ENCODE measurements at regions not wholly inside any gene's neighbourhood (a gene's known extent, or its start where the extent isn't known, plus 50 kb on each side); places are given as distances from the start of the nearest gene placed in this dataset.

DNA sequence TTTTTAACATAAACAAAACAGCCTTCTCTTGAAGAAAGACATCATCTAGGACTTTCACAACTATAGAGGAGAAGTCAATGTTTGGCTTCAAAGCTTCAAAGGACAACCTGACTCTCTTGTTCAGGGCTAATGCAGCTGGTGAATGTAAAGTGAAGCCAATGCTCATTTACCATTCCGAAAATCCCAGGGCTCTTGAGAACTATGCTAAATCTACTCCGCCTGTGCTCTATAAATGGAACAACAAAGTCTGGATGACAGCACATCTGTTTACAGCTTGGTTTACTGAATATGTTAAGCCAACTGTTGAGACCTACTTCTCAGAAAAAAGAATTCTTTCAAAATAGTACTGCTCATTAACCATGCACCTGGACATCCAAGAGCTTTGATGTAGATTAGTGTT is 259.8 kb upstream of the NR5A2 start:
- no peak for DNase-seq

DNA sequence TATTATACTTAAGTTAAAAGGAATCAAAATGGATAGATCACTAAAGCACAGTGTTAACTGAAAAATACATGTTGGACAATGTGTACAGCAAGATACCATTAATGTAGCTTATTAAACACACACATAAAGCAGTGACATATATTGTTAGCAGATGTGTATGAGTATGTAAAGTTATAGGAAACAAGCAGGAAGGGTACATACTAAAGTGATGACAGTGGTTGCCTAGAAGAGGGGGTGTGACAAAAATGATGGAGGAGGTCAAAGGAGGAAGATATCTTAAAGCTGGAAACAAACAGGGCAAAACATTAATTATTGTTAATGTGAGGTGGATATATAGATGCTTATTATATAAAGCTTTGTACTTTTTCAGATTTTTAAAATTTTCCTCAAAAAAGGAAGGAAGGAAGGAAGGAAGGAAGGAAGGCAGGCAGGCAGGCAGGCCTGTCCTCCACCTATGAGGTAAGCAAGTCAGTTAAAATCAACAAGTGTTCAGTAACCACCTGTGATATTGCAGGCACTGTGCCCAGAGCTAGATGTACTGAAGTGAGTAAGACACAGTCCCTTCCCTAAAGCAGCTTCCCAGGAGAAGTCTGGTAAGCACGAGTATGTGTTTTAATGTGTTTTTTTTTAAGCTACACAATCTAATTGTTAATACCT is 252.9 kb upstream of the NR5A2 start:
- no peak for DNase-seq

DNA sequence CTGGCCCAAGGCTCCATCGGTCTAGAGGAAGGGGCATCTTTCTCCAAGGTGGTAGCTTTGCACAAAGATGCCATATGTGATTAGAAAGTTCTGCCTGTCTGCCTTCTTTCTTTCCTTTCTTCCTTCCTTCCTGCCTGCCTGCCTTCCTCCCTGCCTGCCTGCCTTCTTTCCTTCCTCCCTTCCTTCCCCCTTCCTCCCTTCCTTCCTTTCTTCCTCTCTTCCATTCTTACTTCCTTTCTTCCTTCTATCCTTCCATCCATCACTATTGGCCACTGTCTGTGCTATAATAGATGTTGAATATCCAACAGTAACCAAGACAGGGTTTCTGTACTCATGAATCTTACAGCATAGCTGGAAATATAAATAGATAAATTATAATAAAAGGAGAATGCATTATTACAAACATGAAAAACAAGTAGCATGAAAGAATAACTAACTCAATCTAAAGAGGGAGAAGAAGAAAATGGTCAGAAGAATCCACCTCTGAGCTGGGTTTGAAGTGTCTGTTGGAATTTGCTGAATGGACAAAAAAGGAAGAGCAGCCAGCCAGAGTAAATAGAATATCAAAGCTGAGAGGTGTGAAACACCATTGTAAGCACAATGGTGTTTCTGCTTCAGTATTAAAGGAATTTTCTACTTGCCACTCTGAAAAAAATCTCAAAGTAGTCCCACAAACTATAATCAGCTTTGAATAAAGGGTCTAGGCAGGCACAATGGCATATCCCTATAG is 250.6 kb upstream of the NR5A2 start:
- no peak for DNase-seq

- DNase-seq: no peak
Measured at GRCh38 chr1:199778324-199778955, 249.1 kb upstream of the NR5A2 start.

DNA sequence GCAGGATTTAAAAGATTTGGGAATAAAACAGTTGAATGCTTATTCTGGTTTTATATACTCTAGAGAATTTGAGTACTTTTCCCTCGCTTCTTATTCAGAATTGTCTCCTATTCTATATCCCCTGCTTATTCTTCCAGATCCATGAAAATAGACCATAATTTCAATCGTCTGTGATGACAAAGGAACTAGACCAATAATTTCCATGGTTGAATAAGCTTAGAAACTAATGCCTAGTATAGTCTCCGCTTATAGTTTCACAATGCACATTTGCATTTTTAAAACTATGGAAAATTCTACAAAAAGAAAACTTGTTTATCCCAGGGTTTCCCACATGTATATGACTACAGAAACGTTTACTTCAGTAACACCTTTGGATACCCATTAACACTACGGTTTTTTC is 247.4 kb upstream of the NR5A2 start:
- DNase-seq: no peak

DNA sequence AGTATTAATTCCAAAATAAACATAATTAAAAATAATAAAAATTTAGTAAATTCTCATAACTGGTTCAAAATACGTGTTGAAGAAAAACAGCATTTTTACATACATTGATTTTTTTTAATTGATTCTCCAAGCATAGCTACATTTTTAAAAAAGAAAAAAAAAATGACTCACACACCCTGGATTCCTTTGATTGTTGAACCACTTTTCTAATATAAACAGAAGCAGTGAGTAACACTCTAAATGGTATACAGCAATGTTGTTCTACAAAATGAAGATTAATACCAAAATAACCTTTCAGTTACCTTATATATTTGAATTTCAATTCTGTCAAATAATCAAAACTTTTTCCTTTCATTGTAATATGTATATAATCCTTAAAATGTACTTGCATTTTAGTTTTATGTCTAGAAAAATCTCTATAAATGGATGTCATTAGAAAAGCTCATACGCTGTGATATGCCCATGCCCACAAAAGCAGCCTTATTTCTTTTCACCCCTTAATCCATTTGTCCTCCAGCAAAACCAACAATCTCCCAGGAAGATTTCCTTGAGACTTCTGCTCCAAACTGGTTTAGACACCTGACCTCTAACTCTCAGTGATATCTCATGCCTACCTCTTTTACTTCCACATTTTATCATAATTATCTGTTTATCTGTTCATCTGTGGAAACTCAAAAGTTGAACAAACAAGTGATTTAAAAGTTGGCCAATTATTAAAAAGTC is 246.4 kb upstream of the NR5A2 start:
- DNase-seq: no peak

DNA sequence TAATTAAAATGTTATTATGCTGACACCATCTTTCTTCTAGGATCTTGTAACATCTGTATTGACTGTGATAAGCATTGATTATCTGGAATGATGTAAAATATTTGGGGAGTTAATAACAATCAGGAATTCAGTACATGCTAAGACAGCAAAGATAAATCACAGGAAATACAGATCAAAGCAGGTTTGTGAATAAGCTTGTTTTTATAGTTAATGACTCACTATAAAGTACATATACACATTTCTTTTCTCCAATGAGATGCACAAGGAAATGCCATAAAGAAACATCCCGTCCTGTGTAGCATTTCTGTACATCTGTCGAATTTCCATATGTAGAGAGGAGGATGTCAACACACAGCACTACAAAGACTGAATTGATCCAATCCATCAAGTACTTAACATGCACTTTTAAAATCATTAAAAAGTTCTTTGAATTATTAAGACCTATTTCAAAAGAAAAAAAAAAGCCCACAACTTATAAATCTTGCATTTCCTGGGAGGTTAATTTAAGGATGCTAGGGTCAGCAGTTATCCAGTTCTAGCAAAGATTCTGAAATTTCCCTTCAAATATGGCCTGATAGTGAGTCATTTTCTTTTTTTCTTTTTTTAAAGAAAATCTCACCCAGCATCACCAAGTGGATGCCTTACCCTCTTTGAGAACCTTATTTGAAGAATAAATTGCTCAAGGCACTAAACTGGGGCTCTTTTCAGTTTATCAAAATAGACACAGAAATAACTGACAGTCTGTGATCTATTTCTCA is 243.2 kb upstream of the NR5A2 start:
- no peak for DNase-seq

DNA sequence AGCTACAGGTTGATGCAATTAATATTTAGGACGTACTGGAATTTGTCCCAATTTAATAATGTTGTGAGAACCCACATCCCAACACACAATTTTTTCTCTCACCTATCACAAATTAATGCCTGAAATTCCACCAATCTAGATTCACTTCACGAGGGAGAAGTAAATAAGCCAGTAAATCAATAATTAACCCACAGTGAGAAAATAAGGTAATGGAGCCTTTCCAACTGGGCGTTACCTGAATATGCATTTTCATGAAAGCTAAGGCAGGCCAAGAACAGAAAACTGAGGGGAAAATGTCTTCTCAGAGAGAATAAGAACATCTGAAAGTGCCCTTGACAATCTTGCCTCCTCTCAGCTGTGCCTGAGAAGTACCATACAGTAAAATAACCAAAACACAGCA is 240.8 kb upstream of the NR5A2 start:
- no peak for DNase-seq

GRCh38 chr1:199789141-199789540 is 238.4 kb upstream of the NR5A2 start:
- no peak for DNase-seq

DNA sequence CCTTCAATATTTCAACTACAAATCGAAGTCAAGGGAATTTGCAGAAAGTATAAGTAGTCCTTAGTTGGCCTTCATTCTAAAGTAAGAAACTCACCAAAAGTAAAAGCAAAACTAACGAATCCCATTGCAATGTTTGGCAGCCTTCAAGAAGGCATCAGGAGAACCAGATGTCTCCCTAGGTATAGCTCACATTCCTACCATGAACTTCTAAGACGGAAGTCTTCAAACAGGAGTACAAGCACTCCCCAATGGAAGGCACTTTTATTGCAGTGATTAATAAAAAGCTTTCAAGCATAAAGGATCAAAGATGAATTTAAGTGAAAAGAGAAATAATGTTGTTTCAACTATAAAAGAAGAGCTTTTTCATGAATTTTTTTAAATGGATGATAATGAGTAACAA is 236.0 kb upstream of the NR5A2 start:
- DNase-seq: no peak

- no peak for DNase-seq
Measured at GRCh38 chr1:199792874-199793273, 234.6 kb upstream of the NR5A2 start.

DNA sequence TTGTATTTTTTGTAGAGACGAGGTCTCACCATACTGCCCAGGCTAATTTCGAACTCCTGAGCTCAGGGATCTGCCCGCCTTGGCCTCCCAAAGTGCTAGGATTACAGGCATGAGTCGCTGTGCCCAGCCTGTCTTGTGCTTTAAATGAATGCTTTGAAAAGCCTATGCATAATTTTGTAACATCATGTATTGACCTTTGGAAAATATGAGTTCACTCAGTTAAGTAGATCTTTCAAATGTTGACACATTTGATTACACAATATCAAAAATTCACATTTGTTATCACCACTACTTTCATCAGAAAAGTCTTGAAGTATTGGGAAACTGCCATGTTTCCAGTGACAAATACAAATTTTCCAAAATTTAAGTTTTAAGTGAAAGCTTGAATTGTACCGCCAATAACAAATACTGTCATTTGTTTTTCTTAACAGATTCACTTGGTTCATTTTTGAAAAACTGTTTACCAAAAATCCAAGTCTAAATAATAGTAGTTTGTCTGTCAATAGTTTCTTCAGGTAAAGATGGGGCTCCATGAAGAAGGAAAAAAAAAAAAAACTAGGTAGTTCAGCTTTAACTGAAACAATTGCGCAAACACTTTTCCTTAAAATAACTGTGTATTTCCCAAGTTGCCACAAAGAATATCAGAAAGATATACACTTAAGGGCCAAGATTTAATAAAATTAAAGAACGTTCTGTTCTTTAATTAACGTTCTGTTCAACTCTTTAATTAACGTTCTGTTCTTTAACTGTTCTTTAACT is 233.2 kb upstream of the NR5A2 start:
- DNase-seq: no peak

GRCh38 chr1:199799116-199799515 is 228.4 kb upstream of the NR5A2 start:
- no peak for DNase-seq

DNA sequence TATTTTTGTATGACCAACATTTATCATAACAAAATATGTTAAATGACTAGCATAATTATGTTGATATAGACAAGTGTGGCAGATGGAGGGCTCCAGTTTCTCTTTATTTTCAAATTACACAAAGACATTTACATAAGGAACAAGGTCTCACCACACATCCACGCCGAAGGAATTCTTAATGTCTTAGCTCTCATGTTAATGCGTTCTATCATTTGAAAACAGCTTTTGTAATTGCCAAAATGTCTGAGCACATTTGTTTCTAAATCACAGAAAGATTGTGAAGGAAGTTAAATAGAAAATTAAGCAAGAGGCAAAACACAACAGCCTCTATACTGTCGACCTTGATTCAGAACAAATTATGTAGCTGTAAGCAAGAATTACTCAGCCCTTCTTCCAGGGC is 223.0 kb upstream of the NR5A2 start:
- no peak for DNase-seq

DNA sequence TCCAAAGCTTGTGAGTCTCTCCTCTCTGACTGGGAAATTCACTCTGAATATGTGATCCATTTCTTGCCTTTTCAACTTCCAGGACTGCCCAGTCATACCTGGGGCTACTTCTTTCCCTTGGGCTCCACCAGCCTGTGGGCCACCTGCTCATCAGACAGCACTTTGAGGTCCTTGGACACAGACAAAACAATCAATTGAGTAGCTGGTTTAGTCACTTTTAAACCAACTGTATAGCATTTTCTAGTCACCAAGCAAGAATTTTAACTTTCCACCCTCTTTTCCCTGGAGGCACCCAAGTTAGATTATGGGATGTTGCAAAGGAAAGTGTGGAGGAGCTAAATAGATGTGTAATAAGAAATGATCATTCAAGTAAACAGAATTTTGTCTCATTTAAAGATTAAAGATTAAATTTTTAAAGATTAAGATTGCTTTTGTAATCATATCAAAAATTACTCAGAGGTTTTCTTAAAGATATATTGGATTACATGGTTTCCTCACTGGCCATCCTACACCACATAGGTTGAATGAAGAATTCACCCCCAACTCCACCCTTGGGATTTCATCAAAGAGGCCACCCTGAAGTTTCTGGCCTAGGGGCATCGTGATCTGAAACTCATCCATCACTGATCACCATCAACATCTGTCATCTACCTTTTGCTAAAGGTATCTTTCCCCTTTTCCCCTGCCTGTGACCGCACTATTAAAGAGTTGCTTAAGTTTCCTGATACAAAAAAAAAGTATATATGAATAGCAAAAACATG is 219.2 kb upstream of the NR5A2 start:
- no peak for DNase-seq

DNA sequence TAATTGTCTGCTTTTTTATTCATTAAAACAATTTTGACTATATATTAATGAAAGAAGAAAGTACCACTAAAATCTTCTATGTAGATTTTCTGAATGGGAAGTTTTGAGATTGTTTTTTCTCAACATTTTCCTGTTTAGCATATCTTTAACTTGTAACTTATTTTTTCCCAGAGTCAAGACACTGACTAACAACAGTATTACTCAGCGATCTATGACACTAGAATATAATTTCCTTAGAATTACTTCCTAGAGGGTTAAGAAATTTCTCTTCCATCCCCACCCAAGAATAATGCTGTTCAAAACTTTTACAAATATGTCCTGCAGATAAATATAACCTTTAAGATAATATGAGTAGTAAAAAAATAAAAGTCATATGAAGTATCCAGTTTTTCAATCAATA is 218.2 kb upstream of the NR5A2 start:
- no peak for DNase-seq

DNA sequence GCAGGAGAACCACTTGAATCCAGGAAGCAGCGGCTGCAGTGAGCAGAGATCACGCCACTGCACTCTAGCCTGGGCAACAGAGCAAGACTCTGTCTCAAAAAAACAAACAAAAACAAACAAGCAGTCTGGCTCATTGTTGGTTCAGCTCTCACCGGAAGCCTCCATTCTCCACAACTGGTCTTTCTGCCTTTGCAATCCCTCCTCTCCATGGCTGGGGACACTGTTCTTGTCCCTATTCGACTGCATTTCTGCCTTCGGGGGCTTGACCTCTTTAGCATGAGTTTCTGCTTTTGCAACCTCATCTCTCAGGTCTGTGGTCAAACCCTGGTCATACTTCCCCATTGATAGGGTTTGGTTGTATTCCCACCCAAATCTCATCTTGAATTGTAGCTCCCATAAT is 216.3 kb upstream of the NR5A2 start:
- DNase-seq: no peak

DNA sequence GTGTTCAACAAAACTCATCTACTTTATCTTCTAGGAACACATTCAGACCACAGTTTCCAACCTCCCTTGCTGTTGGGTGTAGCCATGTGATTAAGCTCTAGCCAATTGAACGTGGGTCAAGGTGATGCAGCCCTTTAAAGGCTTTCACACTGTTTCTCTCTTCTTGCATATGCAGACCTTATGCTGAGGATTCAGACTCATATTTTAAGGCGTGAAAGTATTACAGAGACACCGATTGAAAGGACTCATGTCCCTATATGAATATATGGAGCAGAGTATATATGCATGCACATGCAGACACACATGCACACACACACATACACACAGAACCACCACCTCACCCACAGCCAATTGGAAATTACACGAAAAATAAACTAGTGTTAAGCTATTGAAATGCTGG is 214.3 kb upstream of the NR5A2 start:
- no peak for DNase-seq

GRCh38 chr1:199815947-199816346 is 211.6 kb upstream of the NR5A2 start:
- no peak for DNase-seq

DNA sequence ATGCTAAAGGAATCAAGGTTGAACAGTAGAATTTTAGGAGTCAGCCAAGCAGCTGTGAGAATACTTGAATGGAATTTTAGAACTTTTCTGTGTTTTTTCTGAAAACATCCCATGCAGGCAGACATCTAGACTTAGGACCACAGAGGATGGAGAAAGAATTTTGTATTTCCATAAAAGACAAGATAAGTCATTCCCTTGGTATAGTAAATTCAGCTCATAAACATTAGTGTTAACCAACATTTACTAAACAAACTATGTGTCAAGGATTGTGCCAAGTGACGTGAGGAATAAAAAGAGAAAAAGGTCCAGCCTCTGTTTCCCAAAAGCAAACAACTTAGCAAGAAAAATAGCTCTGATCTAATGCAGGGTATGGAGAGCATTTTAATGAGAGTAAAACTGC is 210.2 kb upstream of the NR5A2 start:
- DNase-seq: no peak

DNA sequence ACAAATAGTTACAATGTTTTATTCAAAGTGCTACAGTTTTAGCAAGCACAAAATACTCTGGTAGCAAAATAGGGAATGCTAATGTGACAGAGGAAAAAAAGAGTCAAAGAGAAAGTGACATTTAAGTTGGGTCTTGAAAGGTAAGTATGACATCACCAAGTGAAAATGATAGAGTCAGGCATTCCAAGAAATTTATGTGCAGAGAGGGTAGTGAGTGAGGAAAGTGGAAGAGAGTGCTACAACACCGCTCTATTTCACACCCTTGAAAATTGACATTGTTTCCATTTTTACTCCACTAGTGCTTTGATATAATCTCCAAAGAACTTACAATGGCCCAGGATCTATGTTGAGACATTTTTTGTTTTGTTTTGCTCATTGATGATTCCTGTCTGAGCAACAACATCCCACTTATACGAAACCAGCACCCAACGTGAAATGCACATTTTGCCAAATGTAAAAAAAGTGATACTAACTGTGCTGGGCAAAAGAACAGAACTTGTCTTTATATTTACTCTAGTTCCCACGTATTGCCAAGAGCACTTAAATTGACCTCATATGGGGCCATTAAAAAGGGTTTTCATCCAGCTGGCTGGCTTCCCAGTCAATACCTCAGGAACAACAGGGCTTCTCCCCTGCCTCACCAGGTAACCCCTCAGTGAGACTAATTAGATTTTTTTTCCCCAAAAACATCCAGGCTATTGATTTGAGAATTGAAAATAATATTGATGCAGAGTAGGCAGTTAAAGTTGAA is 206.3 kb upstream of the NR5A2 start:
- no peak for DNase-seq
